ENCODE measurements at regions not wholly inside any gene's neighbourhood (a gene's known extent, or its start where the extent isn't known, plus 50 kb on each side); places are given as distances from the start of the nearest gene placed in this dataset.

- Histone ChIP-seq H3K36me3 (ENCODE audit: control insufficient read depth, insufficient read depth, low read length) (no peaks in the 10 kb centered on the region), H3K27ac (ENCODE audit: insufficient read depth, low read length, poor library complexity, severe bottlenecking) (no peak overlapping the region), H3K27me3 (ENCODE audit: control insufficient read depth, insufficient read depth, low read length) (peaks cover 4% of the 10 kb centered on the region), H3K9me3 (ENCODE audit: control insufficient read depth in 2 of 2, low read length in 2 of 2) (no peaks in the 10 kb centered on the region), H3K4me3 (ENCODE audit: low read depth, low read length) (no peak overlapping the region), H3K4me1 (ENCODE audit: control insufficient read depth, insufficient read depth, low read length, poor library complexity, severe bottlenecking) (no peaks in the 10 kb centered on the region)
- Mint-ChIP-seq H3K4me1 (no peaks in the 10 kb centered on the region), H3K4me3 (no peak overlapping the region), H3K27ac (no peak overlapping the region), H3K9me3 (no peaks in the 10 kb centered on the region), H3K36me3 (no peaks in the 10 kb centered on the region), H3K27me3 (peaks cover 4% of the 10 kb centered on the region)
- ATAC-seq (ENCODE audit: low read depth in 2 of 2): no peak
- DNase-seq: no peak
Measured at GRCh38 chr1:37085393-37085792, 51.1 kb upstream of the GRIK3 start.

- Histone ChIP-seq H3K4me1 (ENCODE audit: control insufficient read depth, insufficient read depth, low read length, poor library complexity, severe bottlenecking) (no peaks in the 10 kb centered on the region), H3K27me3 (ENCODE audit: control insufficient read depth, insufficient read depth, low read length) (peaks cover 4% of the 10 kb centered on the region), H3K27ac (ENCODE audit: insufficient read depth, low read length, poor library complexity, severe bottlenecking) (no peak overlapping the region), H3K36me3 (ENCODE audit: control insufficient read depth, insufficient read depth, low read length) (no peaks in the 10 kb centered on the region), H3K4me3 (ENCODE audit: low read depth, low read length) (no peak overlapping the region), H3K9me3 (ENCODE audit: control insufficient read depth in 2 of 2, low read length in 2 of 2) (no peaks in the 10 kb centered on the region)
- H3K4me3 Mint-ChIP-seq: no peak overlapping the region
- DNase-seq: no peak
- H3K4me1 Mint-ChIP-seq: no peaks in the 10 kb centered on the region
- H3K27ac Mint-ChIP-seq: no peak overlapping the region
- H3K9me3 Mint-ChIP-seq: no peaks in the 10 kb centered on the region
- H3K36me3 Mint-ChIP-seq: no peaks in the 10 kb centered on the region
- ATAC-seq (ENCODE audit: low read depth in 2 of 2): no peak
- peaks cover 4% of the 10 kb centered on the region for H3K27me3 Mint-ChIP-seq
Measured at GRCh38 chr1:37089750-37090149, 55.4 kb upstream of the GRIK3 start.

GRCh38 chr1:37090671-37091070, 56.4 kb upstream of the GRIK3 start:
- H3K27me3 ChIP-seq (ENCODE audit: control insufficient read depth, insufficient read depth, low read length): peaks cover 4% of the 10 kb centered on the region
- Mint-ChIP-seq H3K9me3 (no peaks in the 10 kb centered on the region), H3K4me1 (no peaks in the 10 kb centered on the region), H3K36me3 (no peaks in the 10 kb centered on the region), H3K4me3 (no peak overlapping the region), H3K27ac (no peak overlapping the region), H3K27me3 (peaks cover 7% of the 10 kb centered on the region)
- no peak overlapping the region for H3K27ac ChIP-seq (ENCODE audit: insufficient read depth, low read length, poor library complexity, severe bottlenecking)
- no peaks in the 10 kb centered on the region for H3K36me3 ChIP-seq (ENCODE audit: control insufficient read depth, insufficient read depth, low read length)
- no peak for ATAC-seq (ENCODE audit: low read depth in 2 of 2)
- H3K4me3 ChIP-seq (ENCODE audit: low read depth, low read length): no peak overlapping the region
- no peak for DNase-seq
- H3K9me3 ChIP-seq (ENCODE audit: control insufficient read depth in 2 of 2, low read length in 2 of 2): no peaks in the 10 kb centered on the region
- H3K4me1 ChIP-seq (ENCODE audit: control insufficient read depth, insufficient read depth, low read length, poor library complexity, severe bottlenecking): no peaks in the 10 kb centered on the region

GRCh38 chr1:37092937-37093336, 58.6 kb upstream of the GRIK3 start:
- Histone ChIP-seq H3K4me1 (ENCODE audit: control insufficient read depth, insufficient read depth, low read length, poor library complexity, severe bottlenecking) (no peaks in the 10 kb centered on the region), H3K27me3 (ENCODE audit: control insufficient read depth, insufficient read depth, low read length) (no peaks in the 10 kb centered on the region), H3K9me3 (ENCODE audit: control insufficient read depth in 2 of 2, low read length in 2 of 2) (no peaks in the 10 kb centered on the region), H3K36me3 (ENCODE audit: control insufficient read depth, insufficient read depth, low read length) (no peaks in the 10 kb centered on the region), H3K27ac (ENCODE audit: insufficient read depth, low read length, poor library complexity, severe bottlenecking) (no peak overlapping the region), H3K4me3 (ENCODE audit: low read depth, low read length) (no peak overlapping the region)
- no peak for ATAC-seq (ENCODE audit: low read depth in 2 of 2)
- H3K4me1 Mint-ChIP-seq: no peaks in the 10 kb centered on the region
- H3K4me3 Mint-ChIP-seq: no peak overlapping the region
- DNase-seq: no peak
- no peak overlapping the region for H3K27ac Mint-ChIP-seq
- H3K36me3 Mint-ChIP-seq: no peaks in the 10 kb centered on the region
- H3K27me3 Mint-ChIP-seq: peaks cover 7% of the 10 kb centered on the region
- peaks cover 0 to 2% (median 0%) of the 10 kb centered on the region in 7 donors for H3K9me3 Mint-ChIP-seq

- DNase-seq (no peak), ATAC-seq (ENCODE audit: low read depth in 2 of 2) (no peak)
- H3K27me3 ChIP-seq (ENCODE audit: control insufficient read depth, insufficient read depth, low read length): no peaks in the 10 kb centered on the region
- H3K4me1 Mint-ChIP-seq: no peaks in the 10 kb centered on the region
- H3K4me1 ChIP-seq (ENCODE audit: control insufficient read depth, insufficient read depth, low read length, poor library complexity, severe bottlenecking): no peaks in the 10 kb centered on the region
- H3K27ac Mint-ChIP-seq: no peak overlapping the region
- H3K36me3 ChIP-seq (ENCODE audit: control insufficient read depth, insufficient read depth, low read length): no peaks in the 10 kb centered on the region
- H3K27me3 Mint-ChIP-seq: peaks cover 7% of the 10 kb centered on the region
- no peak overlapping the region for H3K27ac ChIP-seq (ENCODE audit: insufficient read depth, low read length, poor library complexity, severe bottlenecking)
- H3K36me3 Mint-ChIP-seq: no peaks in the 10 kb centered on the region
- no peak overlapping the region for H3K4me3 ChIP-seq (ENCODE audit: low read depth, low read length)
- H3K9me3 Mint-ChIP-seq: peaks cover 0 to 2% (median 0%) of the 10 kb centered on the region in 7 donors
- H3K4me3 Mint-ChIP-seq: no peak overlapping the region
- no peaks in the 10 kb centered on the region for H3K9me3 ChIP-seq (ENCODE audit: control insufficient read depth in 2 of 2, low read length in 2 of 2)
Measured at GRCh38 chr1:37094302-37094701, 60.0 kb upstream of the GRIK3 start.

- Histone ChIP-seq H3K27ac (ENCODE audit: insufficient read depth, low read length, poor library complexity, severe bottlenecking) (no peak overlapping the region), H3K4me3 (ENCODE audit: low read depth, low read length) (no peak overlapping the region), H3K9me3 (ENCODE audit: control insufficient read depth in 2 of 2, low read length in 2 of 2) (no peaks in the 10 kb centered on the region), H3K36me3 (ENCODE audit: control insufficient read depth, insufficient read depth, low read length) (no peaks in the 10 kb centered on the region), H3K27me3 (ENCODE audit: control insufficient read depth, insufficient read depth, low read length) (no peaks in the 10 kb centered on the region), H3K4me1 (ENCODE audit: control insufficient read depth, insufficient read depth, low read length, poor library complexity, severe bottlenecking) (no peaks in the 10 kb centered on the region)
- H3K4me3 Mint-ChIP-seq: no peak overlapping the region
- no peaks in the 10 kb centered on the region for H3K36me3 Mint-ChIP-seq
- H3K27ac Mint-ChIP-seq: peak overlapping the region in 1 of 3 donors; percentile 2
- DNase-seq: peak in 1 of 3 donors; percentile 2
- peaks cover 0 to 4% (median 0%) of the 10 kb centered on the region in 7 donors for H3K9me3 Mint-ChIP-seq
- H3K4me1 Mint-ChIP-seq: no peaks in the 10 kb centered on the region
- peaks cover 7% of the 10 kb centered on the region for H3K27me3 Mint-ChIP-seq
- no peak for ATAC-seq (ENCODE audit: low read depth in 2 of 2)
Measured at GRCh38 chr1:37096523-37096922, 62.2 kb upstream of the GRIK3 start.

- H3K27me3 ChIP-seq (ENCODE audit: control insufficient read depth, insufficient read depth, low read length): no peaks in the 10 kb centered on the region
- H3K4me3 ChIP-seq (ENCODE audit: low read depth, low read length): no peak overlapping the region
- no peaks in the 10 kb centered on the region for H3K4me1 ChIP-seq (ENCODE audit: control insufficient read depth, insufficient read depth, low read length, poor library complexity, severe bottlenecking)
- H3K27ac ChIP-seq (ENCODE audit: insufficient read depth, low read length, poor library complexity, severe bottlenecking): no peak overlapping the region
- no peaks in the 10 kb centered on the region for H3K9me3 ChIP-seq (ENCODE audit: control insufficient read depth in 2 of 2, low read length in 2 of 2)
- peaks cover 0 to 4% (median 0%) of the 10 kb centered on the region in 7 donors for H3K9me3 Mint-ChIP-seq
- H3K4me1 Mint-ChIP-seq: no peaks in the 10 kb centered on the region
- no peak overlapping the region for H3K27ac Mint-ChIP-seq
- no peak for DNase-seq
- H3K4me3 Mint-ChIP-seq: no peak overlapping the region
- no peaks in the 10 kb centered on the region for H3K36me3 Mint-ChIP-seq
- no peak for ATAC-seq (ENCODE audit: low read depth in 2 of 2)
- H3K27me3 Mint-ChIP-seq: peaks cover 7% of the 10 kb centered on the region
- H3K36me3 ChIP-seq (ENCODE audit: control insufficient read depth, insufficient read depth, low read length): no peaks in the 10 kb centered on the region
Measured at GRCh38 chr1:37097731-37098130, 63.4 kb upstream of the GRIK3 start.

GRCh38 chr1:37098237-37098636, 63.9 kb upstream of the GRIK3 start:
- no peak for ATAC-seq (ENCODE audit: low read depth in 2 of 2)
- peaks cover 7% of the 10 kb centered on the region for H3K27me3 Mint-ChIP-seq

More at GRCh38 chr1:37098237-37098636, 63.9 kb upstream of the GRIK3 start:
- H3K36me3 ChIP-seq (ENCODE audit: control insufficient read depth, insufficient read depth, low read length): no peaks in the 10 kb centered on the region
- no peak for DNase-seq
- no peak overlapping the region for H3K4me3 ChIP-seq (ENCODE audit: low read depth, low read length)
- H3K27ac ChIP-seq (ENCODE audit: insufficient read depth, low read length, poor library complexity, severe bottlenecking): no peak overlapping the region
- no peak overlapping the region for H3K27ac Mint-ChIP-seq
- no peaks in the 10 kb centered on the region for H3K4me1 ChIP-seq (ENCODE audit: control insufficient read depth, insufficient read depth, low read length, poor library complexity, severe bottlenecking)
- no peaks in the 10 kb centered on the region for H3K4me1 Mint-ChIP-seq
- no peaks in the 10 kb centered on the region for H3K36me3 Mint-ChIP-seq
- peaks cover 0 to 4% (median 0%) of the 10 kb centered on the region in 7 donors for H3K9me3 Mint-ChIP-seq
- no peaks in the 10 kb centered on the region for H3K27me3 ChIP-seq (ENCODE audit: control insufficient read depth, insufficient read depth, low read length)
- no peaks in the 10 kb centered on the region for H3K9me3 ChIP-seq (ENCODE audit: control insufficient read depth in 2 of 2, low read length in 2 of 2)
- H3K4me3 Mint-ChIP-seq: no peak overlapping the region
